HCT116 (cell line): ENCODE measurements at regions not wholly inside any gene's neighbourhood (a gene's known extent, or its start where the extent isn't known, plus 50 kb on each side); places are given as distances from the start of the nearest gene placed in this dataset.

Source experiments
- CEBPB ChIP-seq: IDR thresholded peaks from 2 replicates; pipeline ENCODE4 v1.6.1; 2012; ENCODE audit warnings: low read depth
- EZH2phosphoT487 ChIP-seq: fragments of 200-600 bp; IDR thresholded peaks from 2 replicates; pipeline ENCODE4 v1.6.1; 2018; ENCODE audit warnings: antibody characterized with exemption, borderline replicate concordance
- POLR2A ChIP-seq: IDR thresholded peaks from 2 replicates; pipeline ENCODE4 v1.7.0; 2011; ENCODE audit warnings: borderline replicate concordance; ENCODE audit not compliant: insufficient read depth, insufficient read length; ENCODE audit errors: extremely low read depth
- POLR2AphosphoS5 ChIP-seq: IDR thresholded peaks from 2 replicates; pipeline ENCODE4 v1.6.1; 2011; ENCODE audit warnings: mild to moderate bottlenecking, low read depth, low read length, moderate library complexity
- REST ChIP-seq: IDR thresholded peaks from 2 replicates; pipeline ENCODE4 v1.6.1; 2012; ENCODE audit warnings: low read depth
- ZFX ChIP-seq: fragments of 450-650 bp; IDR thresholded peaks from 2 replicates; pipeline ENCODE4 v1.6.1; 2017
- TF ChIP-seq, protein P1 (sequence below), 3 experiments: fragments of 200-600 bp in 1 of 3; sonication (generic) in 1 of 3; IDR thresholded peaks in 2 of 3; conservative IDR thresholded peaks in 1 of 3; 2 replicates each; pipeline ENCODE4 v1.5.1; 2012 to 2017; ENCODE audit warnings: low read depth in 2 of 3, low read length in 2 of 3, antibody characterized with exemption in 1 of 3, borderline replicate concordance in 1 of 3, control low read depth in 1 of 3, mild to moderate bottlenecking in 1 of 3, mixed read lengths in 1 of 3, mixed run types in 1 of 3, moderate library complexity in 1 of 3; ENCODE audit not compliant: insufficient read depth in 1 of 3

GRCh38 chr2:57804971-57805370, 241.6 kb upstream of the VRK2 start:
- TF ChIP-seq REST (no peak), POLR2A (no peak), EZH2phosphoT487 (no peak), POLR2AphosphoS5 (no peak), ZFX (no peak), CEBPB (no peak)
- TF ChIP-seq, protein P1, sequence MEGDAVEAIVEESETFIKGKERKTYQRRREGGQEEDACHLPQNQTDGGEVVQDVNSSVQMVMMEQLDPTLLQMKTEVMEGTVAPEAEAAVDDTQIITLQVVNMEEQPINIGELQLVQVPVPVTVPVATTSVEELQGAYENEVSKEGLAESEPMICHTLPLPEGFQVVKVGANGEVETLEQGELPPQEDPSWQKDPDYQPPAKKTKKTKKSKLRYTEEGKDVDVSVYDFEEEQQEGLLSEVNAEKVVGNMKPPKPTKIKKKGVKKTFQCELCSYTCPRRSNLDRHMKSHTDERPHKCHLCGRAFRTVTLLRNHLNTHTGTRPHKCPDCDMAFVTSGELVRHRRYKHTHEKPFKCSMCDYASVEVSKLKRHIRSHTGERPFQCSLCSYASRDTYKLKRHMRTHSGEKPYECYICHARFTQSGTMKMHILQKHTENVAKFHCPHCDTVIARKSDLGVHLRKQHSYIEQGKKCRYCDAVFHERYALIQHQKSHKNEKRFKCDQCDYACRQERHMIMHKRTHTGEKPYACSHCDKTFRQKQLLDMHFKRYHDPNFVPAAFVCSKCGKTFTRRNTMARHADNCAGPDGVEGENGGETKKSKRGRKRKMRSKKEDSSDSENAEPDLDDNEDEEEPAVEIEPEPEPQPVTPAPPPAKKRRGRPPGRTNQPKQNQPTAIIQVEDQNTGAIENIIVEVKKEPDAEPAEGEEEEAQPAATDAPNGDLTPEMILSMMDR (IDR thresholded peaks at IDR 0.05 in 2 of 3, conservative IDR thresholded peaks at IDR 0.05 in 1 of 3; ENCODE audit: borderline replicate concordance in 1 of 3, insufficient read depth in 1 of 3, low read depth in 2 of 3, low read length in 2 of 3), result no peak
